ENCODE measurements at regions not wholly inside any gene's neighbourhood (a gene's known extent, or its start where the extent isn't known, plus 50 kb on each side); places are given as distances from the start of the nearest gene placed in this dataset.

DNA sequence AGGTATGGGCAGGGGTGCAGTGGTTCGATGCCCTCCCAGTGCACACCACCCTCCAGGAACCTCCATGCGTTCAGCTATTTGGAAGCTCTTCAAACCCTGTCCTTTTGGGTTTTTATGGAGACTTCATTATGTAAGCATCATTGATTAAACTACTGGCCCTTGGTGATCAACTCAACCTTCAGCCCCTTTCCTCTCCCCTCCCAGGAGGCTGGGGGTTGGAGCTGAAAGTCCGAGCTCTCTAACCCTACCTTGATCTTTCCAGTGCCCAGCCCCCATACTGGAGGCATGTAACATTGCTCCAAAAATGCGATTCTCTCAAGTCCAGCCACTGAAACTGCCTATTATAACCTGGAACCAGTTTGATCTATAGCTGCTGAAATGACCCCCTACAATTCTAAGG is 188.1 kb downstream of the IPO8 start:
- DNase-seq (ENCODE audit: low read depth): no peak

DNA sequence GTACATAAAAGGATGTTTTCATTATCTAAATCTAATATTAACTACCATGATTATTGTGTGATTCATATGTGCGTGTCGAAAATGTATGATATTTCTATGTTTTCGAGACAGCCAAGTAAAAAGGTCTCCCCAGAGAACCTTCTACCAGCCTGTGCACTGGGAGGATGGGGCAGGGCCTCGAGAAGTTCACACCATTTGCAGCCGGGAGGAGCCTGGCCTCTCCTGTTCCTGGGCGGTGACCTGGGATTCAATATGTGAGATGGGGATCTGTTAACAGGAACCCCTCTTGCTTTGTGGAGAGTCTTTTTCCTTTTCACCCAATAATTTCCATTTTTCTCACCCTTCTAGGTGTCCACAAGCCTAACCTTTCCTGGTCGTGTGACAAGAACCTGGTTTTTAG is 189.3 kb downstream of the IPO8 start:
- no peak for DNase-seq (ENCODE audit: low read depth)

DNA sequence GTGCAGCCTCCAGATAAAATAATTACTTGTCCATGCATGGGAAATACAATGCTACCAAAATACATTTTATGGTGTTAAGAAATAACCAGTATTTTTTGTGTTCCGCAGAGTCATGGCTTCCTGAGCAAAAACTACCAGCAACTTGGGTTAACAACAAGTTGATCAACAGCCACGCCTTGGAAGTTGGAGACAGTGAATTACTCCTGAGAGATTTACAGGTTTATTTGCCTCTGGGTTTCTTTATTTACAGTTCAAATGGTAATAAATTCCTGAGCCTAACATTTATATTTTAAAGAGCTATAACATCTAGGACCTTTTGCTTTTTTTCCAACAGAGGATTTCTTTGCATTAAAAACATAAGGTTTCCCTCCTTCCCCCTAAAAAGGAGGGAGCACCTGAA is 194.0 kb downstream of the IPO8 start:
- no peak for DNase-seq (ENCODE audit: low read depth)

DNA sequence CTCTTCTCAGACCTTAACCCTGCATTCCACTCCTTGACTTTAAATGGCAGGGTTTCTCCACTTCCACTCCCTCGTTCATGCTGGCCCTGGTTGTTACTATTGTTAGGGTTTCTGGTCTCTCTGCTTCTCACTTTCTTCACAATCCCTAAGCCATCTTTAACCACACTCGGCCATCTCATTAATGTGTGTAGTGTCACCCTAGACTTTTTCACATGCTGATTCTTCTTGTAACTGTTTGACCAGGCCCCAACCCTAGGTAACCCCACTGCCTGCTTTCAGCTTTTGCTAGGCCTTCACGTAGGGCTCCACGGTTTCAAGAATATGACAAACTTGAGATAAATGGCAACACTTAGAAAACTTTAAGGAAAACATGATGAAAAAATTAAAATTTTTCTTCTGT is 195.1 kb downstream of the IPO8 start:
- no peak for DNase-seq (ENCODE audit: low read depth)

DNA sequence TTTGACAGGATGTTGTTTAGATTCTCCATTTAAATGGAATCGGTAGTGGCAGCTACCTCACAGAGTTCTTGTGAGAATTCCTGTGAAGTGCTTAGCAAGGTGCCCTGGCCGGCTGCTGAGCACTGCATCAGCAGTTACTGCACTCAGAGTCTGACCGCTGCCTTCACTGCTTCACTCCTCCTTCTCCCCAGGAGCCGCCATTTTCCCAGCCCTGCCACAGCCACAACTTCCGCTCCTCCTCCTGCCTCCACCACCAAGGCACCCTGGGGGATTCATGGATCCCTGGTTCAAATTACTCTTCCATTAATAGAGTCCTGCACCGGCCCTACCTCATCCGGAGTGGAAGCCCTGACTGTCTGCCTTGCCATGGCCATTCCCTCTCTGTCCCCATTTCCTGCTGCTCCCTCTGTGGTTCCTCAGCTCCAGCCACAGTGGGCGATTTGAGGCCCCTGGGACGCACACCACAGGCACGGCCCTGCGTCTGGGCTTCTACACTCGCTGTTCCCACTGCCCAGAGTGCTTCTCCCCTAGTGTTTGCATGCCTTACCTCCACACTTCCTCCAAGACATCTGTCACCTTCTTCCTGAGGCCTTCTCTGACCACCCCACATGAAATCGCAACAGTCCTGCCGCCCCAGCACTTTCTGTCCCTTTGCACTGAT is 210.3 kb downstream of the IPO8 start:
- no peak for DNase-seq (ENCODE audit: low read depth)

DNA sequence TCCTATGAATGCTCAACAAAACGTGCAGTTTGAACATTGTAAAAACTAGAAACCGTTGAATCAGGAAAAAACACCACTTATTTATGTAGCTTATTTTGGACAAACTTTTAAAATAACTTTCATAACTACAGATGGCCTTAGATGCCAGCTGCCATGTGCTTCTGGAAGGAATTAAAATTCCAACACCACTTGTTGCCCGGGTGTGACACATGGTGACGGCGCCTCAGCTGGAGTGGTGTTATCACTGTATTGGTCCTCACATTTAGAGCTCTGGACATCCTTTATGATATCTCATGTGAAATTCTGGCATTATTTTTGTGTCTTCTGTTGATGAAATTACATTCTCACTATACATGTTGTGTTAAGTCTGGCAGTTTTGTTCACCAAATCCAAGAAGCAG is 211.0 kb downstream of the IPO8 start:
- no peak for DNase-seq (ENCODE audit: low read depth)

DNA sequence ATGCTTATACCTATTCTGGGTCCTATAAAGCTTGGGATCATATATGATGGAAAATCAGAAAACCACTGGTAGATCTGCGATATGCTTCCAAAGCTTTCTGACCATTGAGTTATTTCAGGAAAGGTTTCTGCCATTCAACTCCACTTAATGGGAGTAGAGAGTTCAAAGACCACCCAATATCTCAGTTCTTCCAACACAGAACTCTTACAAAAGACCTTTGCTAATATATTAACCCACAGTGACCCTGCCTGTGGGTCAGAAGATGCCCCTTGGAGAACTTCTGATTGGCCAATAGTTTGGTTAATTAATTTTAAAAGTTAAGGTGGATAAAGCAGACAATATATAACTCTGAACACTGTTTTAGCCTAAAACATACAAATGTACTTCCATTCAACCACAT is 213.0 kb downstream of the IPO8 start:
- no peak for DNase-seq (ENCODE audit: low read depth)

DNA sequence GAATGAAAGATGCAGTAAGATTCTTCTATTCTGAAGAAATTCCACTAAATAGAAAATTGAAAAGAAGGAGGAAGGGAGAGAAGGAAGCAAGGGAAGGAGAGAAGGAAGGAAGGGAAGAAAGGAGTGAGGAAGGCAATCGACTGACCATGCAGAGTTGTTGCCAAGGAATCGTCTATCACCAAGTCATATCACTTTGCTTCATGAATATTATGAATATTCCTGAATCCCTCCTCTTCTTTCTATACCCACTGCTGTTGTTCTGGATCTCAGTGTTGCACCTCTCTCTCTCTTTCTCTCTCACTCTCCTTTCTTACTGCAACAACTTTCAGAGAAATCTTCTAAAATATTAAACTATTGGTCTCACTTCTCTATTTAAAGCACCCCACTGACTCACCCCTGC is 222.4 kb downstream of the IPO8 start:
- no peak for DNase-seq (ENCODE audit: low read depth)

DNA sequence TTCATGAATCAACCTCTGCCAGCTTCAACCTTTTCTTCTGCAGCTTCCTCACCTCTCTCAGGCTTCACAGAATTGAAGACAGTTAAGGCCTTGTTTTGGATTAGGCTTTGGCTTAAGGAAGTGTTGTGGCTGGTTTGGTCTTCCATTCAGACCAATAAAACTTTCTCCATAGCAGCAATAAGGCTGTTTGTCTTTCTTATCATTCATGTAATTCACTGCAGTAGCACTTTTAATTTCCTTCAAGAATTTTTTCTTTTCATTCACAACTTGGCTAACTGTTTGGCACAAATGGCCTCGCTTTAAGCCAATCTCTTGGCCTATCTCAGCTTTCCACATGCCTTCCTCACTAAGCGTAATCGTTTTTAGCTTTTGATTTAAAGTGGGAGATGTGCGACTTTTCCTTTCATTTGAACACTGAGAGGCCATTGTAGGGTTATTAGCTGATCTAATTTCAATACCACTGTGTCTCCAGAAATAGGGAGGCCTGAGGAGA is 229.5 kb downstream of the IPO8 start:
- DNase-seq (ENCODE audit: low read depth): no peak

DNA sequence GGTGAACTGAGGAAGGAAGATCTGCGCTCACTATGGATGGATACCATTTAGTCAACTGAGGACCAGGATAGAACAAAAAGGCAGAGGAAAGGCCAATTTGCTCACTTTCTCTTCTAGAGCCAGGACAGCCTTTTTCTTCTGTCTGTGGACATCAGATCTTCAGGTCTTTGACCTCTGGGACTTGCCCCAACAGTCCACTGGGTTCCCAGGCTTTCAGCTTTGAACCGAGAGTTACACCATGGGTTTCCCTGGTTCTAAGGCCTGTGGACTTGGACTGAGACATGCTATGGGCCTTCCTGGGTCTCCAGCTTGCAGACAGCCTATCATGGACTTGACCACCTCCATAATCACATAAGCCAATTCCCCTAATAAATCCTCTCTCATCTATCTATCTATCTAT is 232.0 kb downstream of the IPO8 start:
- DNase-seq (ENCODE audit: low read depth): no peak

DNA sequence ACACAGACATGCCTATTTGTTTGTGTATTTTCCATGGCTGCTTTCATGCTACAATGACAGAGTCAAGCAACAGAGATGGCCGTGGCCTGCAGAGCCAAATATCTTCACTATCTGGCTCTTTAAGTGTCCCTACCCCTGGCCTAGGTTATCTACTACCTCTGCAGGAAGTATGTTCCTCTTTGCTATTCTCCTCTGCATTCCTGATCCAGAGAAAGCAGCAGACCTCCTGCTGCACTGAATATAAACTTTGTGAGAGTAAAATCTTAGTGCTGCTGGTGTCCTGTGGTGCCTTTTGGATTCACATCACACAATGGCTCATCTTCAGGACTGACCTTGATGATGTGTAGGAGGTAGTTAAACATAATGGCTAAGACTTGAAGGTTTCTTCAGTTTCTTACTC is 233.4 kb downstream of the IPO8 start:
- DNase-seq (ENCODE audit: low read depth): no peak

DNA sequence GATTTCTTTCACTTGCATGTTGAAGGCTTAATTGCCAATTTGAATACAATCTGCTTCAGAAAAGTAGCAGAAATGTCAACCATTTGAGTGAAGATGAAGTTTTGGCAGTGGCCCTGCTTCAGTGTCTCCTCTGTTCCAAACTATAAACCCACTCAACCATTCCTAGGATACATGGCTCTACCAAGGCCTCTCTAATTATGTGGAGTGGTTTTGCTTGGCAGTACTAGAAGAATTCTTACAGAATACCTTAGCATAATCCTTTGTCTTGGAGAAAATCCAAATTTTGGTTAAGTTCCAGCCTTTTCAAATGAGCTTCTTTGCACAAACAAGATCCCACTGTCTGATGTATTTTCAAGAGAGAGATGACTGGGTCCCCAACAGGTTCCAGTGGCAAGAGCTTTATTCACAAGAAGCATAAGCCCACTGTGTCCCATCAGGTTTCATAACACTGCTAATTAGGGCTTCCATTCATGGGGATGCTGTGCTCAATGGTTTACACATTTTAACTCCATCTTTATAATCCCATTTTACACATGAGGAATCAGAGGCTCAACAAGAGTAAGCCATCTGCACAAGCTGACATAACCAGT is 234.5 kb downstream of the IPO8 start:
- DNase-seq (ENCODE audit: low read depth): no peak

DNA sequence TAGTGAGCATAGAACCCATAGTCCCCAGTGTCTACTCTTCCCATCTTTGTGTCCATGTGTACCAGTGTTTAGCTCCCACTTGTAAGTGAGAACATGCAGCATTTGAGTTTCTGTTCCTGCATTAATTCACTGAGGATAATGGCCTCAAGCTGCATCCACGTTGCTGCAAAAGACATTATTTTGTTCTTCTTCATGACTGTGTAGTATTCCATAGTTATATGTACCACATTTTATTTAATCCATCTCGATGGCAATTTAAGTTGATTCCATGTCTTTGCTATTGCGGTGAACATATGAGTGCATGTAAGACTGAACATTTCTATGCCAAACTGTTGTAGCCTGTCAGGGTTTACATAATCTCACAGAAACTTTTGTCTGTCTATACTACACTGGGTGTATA is 237.2 kb downstream of the IPO8 start:
- no peak for DNase-seq (ENCODE audit: low read depth)

DNA sequence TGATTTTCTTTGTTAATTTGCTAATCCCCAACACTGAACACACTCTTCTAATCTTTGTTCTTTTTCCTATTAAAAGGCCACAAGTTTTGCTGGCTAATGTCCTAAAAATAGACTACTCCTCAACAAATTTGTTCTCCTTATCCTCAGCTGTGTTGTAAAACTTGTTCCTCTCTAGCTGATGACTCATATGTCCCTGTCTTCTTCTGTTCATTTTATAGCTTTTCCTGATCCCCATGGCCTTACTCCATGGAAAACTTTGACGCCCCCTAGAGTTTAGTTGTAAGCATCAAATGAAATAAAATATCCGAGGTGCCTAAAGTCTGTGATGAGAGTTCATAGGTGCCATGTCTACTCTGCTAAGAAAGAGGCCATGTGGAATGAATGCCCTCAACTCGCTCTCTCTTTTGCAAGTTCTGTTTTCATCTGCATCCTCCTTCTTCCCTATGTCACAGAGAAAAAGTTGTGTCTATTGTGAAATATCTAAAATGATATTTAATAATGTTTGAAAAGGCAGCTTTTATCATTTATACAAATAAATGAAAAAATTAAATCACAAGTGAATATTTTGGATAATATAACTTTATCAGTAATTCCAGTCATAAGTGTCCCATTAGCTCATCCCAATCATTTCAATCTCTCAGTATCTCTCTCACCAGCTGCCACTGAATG is 237.9 kb downstream of the IPO8 start:
- no peak for DNase-seq (ENCODE audit: low read depth)

DNA sequence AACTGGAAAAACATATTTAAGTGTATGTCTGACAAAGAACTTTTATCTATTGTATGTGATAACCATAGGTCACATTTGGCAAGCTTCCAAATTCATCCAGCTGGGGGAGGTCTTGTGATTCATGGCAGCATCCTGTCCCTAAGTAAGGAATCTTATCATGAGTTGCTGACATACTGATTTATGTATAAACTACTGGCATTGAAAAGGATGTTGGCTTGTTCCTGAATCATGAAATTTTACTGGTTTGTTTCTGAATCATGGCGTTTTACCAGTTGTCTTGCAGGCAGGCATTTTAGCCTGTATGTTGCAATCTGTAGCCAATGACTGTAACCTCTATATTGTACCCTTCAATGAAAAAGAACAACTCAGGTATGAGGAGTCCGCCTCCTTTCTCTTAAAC is 244.8 kb downstream of the IPO8 start:
- no peak for DNase-seq (ENCODE audit: low read depth)

DNA sequence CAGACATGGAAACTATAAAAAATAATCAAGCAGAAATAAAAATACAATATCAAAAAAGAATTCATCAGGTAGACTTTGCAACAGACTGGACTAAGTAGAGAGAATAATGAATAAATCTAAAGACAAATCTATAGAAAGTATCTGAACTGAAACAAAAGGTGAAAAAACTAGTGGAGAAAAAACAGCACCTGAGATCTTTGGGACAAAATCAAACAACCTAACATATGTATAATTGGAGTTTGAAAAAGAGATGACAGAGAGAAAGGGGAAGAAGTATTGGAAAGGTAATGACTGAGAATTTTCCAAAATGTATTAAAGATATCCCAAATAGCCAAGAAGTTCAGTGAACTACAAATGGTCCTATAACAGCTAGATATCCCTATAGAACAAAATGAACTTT is 245.4 kb downstream of the IPO8 start:
- no peak for DNase-seq (ENCODE audit: low read depth)

DNA sequence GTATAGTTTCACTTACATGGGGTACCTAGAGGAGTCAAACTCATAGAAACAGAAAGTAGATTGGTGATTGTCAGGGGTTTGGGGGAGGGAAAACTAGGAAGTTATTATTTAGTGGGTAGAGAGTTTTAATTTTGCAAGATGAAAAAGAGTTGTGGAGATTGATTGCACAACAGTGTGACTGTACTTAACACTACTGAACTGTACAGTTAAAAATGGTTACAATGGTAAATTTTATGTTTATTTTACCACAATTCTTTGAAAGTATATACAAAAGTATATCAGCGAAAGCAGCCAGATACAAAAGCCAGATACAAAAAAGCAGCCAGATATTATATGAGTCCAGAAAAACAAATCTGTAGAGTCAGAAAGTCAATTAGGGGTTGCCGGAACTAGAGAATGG is 247.6 kb downstream of the IPO8 start:
- no peak for DNase-seq (ENCODE audit: low read depth)

DNA sequence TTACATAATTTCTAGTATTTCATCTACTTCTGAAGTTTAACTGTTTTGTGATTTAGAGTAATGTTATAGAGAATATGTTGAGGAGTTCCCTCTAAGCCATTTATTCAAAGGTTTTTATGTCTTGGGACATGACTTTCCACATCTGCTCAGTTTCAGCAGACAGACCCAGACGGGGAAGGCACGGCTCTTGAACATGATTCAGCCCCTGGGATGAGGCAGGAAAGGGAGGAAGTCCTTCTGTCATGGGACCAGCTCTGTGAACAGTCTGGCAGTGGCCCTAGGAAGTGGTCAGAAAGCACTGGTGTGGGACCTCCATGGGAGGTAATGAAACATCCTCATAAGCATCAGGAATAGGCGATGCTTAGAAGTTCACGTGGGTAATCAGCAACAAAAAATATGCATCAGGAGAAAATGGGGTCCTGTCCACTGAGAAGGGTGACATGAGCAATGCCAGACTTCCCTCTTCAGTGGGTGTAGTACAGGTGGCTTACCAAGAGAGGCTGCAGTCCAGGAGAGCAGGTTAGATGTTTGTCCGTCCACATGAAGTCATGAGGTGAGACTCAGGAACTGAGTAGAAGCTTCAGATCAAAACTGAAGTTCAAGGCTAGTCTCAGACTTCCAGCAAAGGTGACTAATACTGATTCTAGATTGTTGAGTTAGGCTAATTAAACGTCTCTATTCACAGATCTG is 248.5 kb downstream of the IPO8 start:
- no peak for DNase-seq (ENCODE audit: low read depth)

DNA sequence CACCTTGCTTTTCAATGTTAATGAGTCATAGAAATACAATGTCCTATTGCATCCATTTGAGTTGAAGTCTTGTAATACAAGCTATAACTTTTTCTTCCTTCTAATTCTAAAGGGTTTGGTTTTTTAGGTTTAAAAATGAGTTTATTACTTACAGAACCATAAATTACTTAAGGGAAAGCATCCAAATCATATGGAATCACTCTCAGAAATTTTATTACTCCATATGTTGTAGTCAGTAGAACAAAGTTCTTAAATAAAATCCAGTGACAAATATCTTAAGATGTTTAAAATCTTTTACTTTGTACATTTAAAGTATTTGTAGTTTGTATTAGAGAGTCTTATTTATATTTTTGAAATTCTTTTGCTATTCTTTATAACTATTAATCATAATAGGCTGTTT is 253.2 kb downstream of the IPO8 start:
- no peak for DNase-seq (ENCODE audit: low read depth)

DNA sequence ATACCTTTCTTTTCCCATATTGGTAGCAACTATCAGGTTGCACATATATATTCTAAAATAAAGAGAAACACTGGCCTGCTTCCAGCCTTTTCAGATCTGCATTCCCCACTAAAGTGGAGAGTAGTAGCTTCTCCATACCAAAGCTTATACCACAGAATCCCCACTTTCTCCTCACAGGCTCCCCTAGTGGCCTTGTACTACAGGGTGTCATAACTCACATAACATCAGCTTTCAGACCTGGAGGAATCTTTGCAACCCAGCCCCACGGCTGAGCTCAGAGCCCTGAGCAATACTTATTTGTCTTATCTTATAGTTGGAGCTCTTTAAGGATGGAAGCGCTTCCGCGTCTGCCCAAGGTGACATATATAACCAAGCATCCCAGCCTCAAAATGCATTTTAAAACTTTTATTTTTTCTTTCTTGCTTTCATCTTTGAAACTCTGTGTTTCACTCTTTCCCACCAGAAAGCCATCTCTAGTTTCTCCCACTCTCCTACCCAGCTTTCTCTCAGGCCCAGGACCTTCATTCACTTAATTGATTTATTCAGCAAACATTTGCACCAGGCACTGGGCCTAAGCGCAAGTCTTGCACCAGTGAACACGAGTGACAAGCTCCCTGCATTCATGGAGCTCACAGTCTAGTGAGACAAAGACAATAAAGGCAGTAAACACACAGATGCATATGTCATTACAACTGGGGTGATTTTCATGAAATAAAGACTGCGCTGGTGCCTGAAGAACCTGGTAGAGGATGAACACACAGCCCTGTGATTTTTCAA is 254.7 kb downstream of the IPO8 start:
- no peak for DNase-seq (ENCODE audit: low read depth)

DNA sequence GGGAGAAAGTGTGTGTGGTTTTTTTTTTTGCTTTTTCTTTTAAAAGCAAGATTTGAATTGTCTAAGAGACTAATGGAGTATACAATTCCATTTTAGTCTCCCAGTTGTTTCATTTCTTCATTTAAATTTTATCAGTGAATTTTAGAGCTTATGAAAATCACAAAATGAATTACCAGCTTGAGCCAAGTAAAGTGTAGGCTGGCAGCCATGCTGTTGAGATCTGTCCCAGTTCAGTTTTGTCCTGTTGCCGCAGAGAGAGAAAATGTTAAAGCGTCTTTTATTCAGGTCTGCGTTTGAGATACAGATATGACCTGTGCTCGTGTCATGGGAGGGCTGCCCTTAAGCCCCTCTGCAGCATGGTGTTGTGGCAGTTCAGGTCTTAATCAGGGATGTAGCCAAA is 256.5 kb downstream of the IPO8 start:
- DNase-seq (ENCODE audit: low read depth): no peak

DNA sequence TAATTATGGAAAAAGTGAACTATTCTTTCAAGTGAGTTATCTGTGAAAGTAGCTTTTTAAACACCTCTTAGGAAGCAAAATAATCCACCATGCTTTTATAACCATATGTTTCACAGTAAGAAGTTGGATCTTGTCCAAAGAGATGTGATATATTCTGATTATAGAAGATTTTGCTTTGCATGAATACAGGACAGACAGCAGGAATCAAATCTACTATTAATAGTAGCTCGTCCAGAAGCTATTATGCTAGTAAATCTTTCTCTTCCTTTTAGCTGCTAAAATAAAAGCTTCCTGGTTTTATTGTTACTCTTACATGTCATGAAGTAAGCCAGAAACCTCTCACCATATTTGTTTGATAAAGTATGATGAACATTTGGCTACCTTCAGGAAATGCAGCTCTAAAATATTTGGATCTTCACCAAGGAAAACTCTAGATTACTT is 257.0 kb downstream of the IPO8 start:
- DNase-seq (ENCODE audit: low read depth): no peak
